Bronchial epithelial cell (primary cell): ENCODE measurements at regions not wholly inside any gene's neighbourhood (a gene's known extent, or its start where the extent isn't known, plus 50 kb on each side); places are given as distances from the start of the nearest gene placed in this dataset.

Experiments used
- DNase-seq: peaks from one replicate; pipeline ENCODE4 v3.0.0-alpha.2; 2010; ENCODE audit warnings: low read depth
- FAIRE-seq: peaks from 2 replicates; lab custom pipeline; 2011; peaks lifted over from hg19 to GRCh38; lab: Jason Lieb, UNC
- H3K27me3 ChIP-seq: 2 replicates; pipeline ENCODE4 v1.5.1; 2011; ENCODE audit warnings: low read length; ENCODE audit not compliant: control insufficient read depth, insufficient read depth
- H3K36me3 ChIP-seq: 2 replicates; pipeline ENCODE4 v1.5.1; 2011; ENCODE audit warnings: low read length; ENCODE audit not compliant: control insufficient read depth, insufficient read depth
- H3K4me3 ChIP-seq: 2 replicates; pipeline ENCODE4 v1.5.1; 2011; ENCODE audit warnings: mild to moderate bottlenecking, low read depth, low read length, control low read depth
- TF ChIP-seq, protein P1 (sequence below): IDR thresholded peaks from 2 replicates; pipeline ENCODE4 v1.5.1; 2011; ENCODE audit warnings: mild to moderate bottlenecking, moderate library complexity, low read length, control low read depth, inconsistent platforms; ENCODE audit not compliant: insufficient read depth, severe bottlenecking

DNA sequence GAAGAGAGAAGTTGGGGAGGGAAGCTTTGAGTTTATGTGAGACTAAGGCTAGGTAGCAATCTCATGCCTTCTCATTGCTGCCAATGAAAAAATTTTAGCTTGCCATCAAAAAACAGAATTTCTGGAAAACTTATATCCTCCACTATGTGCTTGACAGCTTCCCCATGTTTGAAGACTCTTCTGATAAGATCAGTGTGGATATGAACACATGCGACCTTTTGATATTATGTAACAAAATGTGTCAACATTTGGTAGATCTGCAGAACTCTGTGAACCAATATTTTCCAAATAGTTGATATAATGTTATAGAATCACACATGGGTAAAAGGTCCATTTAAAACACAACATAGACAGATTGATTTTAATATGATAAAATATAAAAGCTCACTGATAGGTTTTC, 380.9 kb upstream of the PROK2 start:
- DNase-seq, result no peak
- TF ChIP-seq, protein P1, sequence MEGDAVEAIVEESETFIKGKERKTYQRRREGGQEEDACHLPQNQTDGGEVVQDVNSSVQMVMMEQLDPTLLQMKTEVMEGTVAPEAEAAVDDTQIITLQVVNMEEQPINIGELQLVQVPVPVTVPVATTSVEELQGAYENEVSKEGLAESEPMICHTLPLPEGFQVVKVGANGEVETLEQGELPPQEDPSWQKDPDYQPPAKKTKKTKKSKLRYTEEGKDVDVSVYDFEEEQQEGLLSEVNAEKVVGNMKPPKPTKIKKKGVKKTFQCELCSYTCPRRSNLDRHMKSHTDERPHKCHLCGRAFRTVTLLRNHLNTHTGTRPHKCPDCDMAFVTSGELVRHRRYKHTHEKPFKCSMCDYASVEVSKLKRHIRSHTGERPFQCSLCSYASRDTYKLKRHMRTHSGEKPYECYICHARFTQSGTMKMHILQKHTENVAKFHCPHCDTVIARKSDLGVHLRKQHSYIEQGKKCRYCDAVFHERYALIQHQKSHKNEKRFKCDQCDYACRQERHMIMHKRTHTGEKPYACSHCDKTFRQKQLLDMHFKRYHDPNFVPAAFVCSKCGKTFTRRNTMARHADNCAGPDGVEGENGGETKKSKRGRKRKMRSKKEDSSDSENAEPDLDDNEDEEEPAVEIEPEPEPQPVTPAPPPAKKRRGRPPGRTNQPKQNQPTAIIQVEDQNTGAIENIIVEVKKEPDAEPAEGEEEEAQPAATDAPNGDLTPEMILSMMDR, result no peak
- no peak overlapping the region for H3K4me3 ChIP-seq
- H3K27me3 ChIP-seq, result peaks cover 3% of the 10 kb centered on the region
- no peak for FAIRE-seq
- H3K36me3 ChIP-seq, result no peaks in the 10 kb centered on the region

DNA sequence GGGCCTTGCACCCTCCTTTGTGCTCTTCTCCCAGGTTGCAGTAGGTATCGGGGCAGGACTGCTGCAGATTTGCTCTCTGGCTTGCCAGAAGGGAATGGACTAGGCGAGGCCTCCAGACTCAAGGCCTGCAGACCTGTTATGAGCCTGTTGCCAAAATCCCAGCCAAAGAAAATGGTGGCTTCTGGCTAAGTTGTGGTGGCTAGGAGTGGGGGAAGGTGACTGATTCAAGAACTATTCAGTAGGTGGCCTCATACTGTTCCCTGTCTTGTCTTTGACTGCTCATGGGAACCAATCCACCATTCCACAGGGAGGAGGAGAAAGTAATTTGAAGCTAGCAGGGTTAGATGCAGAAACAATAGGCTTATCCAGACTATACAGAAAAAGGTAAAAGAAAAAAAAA, 380.4 kb upstream of the PROK2 start:
- TF ChIP-seq, protein P1, result no peak
- no peaks in the 10 kb centered on the region for H3K36me3 ChIP-seq
- H3K27me3 ChIP-seq, result peaks cover 3% of the 10 kb centered on the region
- no peak for FAIRE-seq
- H3K4me3 ChIP-seq, result no peak overlapping the region
- DNase-seq, result no peak

DNA sequence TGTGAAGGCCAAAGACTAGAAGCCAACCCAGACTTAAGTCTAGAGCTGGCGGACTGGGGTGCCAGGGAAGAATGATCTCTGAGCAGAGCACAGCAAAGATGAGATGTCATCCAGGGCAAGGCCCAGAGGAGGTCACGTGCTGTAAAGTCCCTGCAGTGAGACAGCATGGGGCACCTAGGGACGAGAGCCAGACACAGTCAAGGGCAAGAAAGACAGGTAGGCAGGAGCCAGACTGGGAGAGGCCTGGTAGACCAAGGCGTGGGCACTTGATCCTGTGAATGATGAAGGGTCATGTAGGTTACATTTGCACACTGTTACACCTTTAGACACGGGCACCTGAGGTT, 379.7 kb upstream of the PROK2 start:
- H3K27me3 ChIP-seq, result peaks cover 3% of the 10 kb centered on the region
- H3K36me3 ChIP-seq, result no peaks in the 10 kb centered on the region
- DNase-seq, result no peak
- no peak for FAIRE-seq
- TF ChIP-seq, protein P1, result no peak
- no peak overlapping the region for H3K4me3 ChIP-seq

DNA sequence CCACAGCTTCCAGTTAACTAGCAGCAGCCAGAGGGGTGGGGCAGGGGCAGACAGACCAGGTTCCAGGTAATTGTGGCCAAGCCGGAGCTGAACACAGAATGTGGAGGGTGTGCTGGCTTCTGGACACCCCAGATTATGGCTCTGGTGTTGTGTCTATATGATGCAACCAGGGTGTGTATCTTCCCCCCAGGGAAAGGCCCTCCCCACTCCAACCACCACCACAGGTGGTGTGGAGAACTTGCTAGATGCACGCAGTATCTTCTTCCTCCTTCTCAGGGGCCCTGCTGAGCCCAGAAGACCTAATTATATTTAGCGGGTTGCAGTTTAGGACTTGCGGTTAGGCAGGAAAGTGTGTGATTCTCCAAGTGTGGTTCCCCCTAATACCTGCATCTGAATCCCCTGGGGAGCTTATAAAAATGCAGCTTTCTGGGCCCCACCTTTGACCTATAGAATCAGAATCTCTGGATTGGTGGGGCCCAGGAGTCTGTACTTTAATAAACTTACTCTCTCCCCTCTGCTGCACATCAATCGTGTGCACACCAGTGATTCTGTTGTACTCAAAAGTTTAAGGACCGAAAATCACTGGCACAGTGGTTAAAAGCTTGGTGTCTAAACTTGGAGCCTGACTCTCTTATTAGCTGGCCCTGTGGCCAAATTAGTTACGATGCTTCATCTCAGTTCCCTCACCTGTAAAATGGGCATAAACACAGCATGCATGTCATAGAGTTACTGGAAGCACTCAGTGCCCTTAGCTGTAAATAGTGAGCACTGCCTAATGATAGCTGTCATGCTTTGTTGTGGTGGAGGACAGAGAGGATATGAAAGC, 379.1 kb upstream of the PROK2 start:
- peaks cover 3% of the 10 kb centered on the region for H3K27me3 ChIP-seq
- FAIRE-seq, result no peak
- TF ChIP-seq, protein P1, result no peak
- H3K36me3 ChIP-seq, result no peaks in the 10 kb centered on the region
- no peak overlapping the region for H3K4me3 ChIP-seq
- DNase-seq, result no peak

DNA sequence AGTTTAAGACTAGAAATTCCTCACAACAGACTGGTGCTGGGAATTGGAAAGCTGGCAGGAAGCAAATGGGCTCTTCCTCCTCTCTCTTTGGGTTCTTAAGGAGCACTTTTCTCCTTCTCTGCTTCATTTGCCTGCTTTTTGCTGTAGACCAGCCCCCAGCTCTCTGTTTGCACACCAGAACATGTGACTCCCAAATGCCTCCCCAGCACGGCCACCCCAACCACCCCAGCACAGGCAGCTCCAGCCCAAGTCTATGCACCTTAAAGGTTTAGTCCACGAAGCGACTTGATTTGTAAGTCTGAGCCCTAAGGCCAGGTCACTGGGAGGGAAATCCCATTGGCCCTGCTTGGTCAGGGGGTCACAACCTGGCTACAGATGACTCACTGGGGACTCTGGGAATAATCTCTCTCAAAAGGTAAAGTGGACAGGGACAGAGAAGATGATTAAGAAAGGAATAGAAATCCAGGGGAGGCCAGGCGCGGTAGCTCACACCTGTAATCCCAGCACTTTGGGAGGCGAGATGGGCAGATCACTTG, 377.8 kb upstream of the PROK2 start:
- H3K4me3 ChIP-seq, result no peak overlapping the region
- no peaks in the 10 kb centered on the region for H3K36me3 ChIP-seq
- H3K27me3 ChIP-seq, result peaks cover 2% of the 10 kb centered on the region
- no peak for FAIRE-seq
- DNase-seq, result no peak
- TF ChIP-seq, protein P1, result no peak
